Esophagus muscularis mucosa (tissue), 3 donors: ENCODE measurements at regions not wholly inside any gene's neighbourhood (a gene's known extent, or its start where the extent isn't known, plus 50 kb on each side); places are given as distances from the start of the nearest gene placed in this dataset.

ENCODE experiments used
- CTCF ChIP-seq, 3 experiments: fragments of 200-600 bp in 2 of 3; fragments of 450-650 bp in 1 of 3; sonication (generic) in 2 of 3; IDR thresholded peaks; one replicate each; pipeline ENCODE4 v1.5.1; 2017 to 2019; ENCODE audit warnings: antibody characterized with exemption in 3 of 3, mild to moderate bottlenecking in 2 of 3, moderate library complexity in 1 of 3
- EP300 ChIP-seq: sonication (generic); formaldehyde crosslinking; IDR thresholded peaks from one replicate; pipeline ENCODE4 v1.6.1; 2017; ENCODE audit warnings: antibody characterized with exemption

- TF ChIP-seq CTCF (IDR thresholded peaks at IDR 0.05) (no peak), EP300 (no peak)
These were observed 71.7 kb downstream of the OXSM start for GRCh38 chr3:25861566-25861965.
